ENCODE measurements at regions not wholly inside any gene's neighbourhood (a gene's known extent, or its start where the extent isn't known, plus 50 kb on each side); places are given as distances from the start of the nearest gene placed in this dataset.

GRCh38 chr20:4415281-4415680, 166.2 kb upstream of the ADRA1D start:
- no peak overlapping the region for H3K27ac ChIP-seq (ENCODE audit: low read depth, low read length)
- no peaks in the 10 kb centered on the region for H3K9me3 ChIP-seq (ENCODE audit: low read length)
- no peak overlapping the region for H3K4me3 ChIP-seq (ENCODE audit: low read depth in 1 of 2, low read length in 2 of 2)
- no peak overlapping the region for H3K9ac ChIP-seq (ENCODE audit: low read length)
- H3K27me3 ChIP-seq (ENCODE audit: control insufficient read depth in 1 of 2, insufficient read depth in 2 of 2, low read length in 2 of 2) = no peaks in the 10 kb centered on the region
- no peaks in the 10 kb centered on the region for H3K4me1 ChIP-seq (ENCODE audit: insufficient read depth, low read length)
- no peaks in the 10 kb centered on the region for H3K36me3 ChIP-seq (ENCODE audit: insufficient read depth, low read length)

GRCh38 chr20:4413314-4414049, 164.4 kb upstream of the ADRA1D start:
- Histone ChIP-seq H3K27me3 (ENCODE audit: control insufficient read depth in 1 of 2, insufficient read depth in 2 of 2, low read length in 2 of 2) (no peaks in the 10 kb centered on the region), H3K36me3 (ENCODE audit: insufficient read depth, low read length) (no peaks in the 10 kb centered on the region), H3K4me1 (ENCODE audit: insufficient read depth, low read length) (no peaks in the 10 kb centered on the region), H3K9ac (ENCODE audit: low read length) (no peak overlapping the region), H3K27ac (ENCODE audit: low read depth, low read length) (no peak overlapping the region), H3K4me3 (ENCODE audit: low read depth in 1 of 2, low read length in 2 of 2) (no peak overlapping the region), H3K9me3 (ENCODE audit: low read length) (no peaks in the 10 kb centered on the region)

GRCh38 chr20:4412216-4412615, 163.1 kb upstream of the ADRA1D start:
- Histone ChIP-seq H3K9me3 (ENCODE audit: low read length) (no peaks in the 10 kb centered on the region), H3K27ac (ENCODE audit: low read depth, low read length) (no peak overlapping the region), H3K36me3 (ENCODE audit: insufficient read depth, low read length) (no peaks in the 10 kb centered on the region), H3K27me3 (ENCODE audit: control insufficient read depth in 1 of 2, insufficient read depth in 2 of 2, low read length in 2 of 2) (no peaks in the 10 kb centered on the region), H3K4me3 (ENCODE audit: low read depth in 1 of 2, low read length in 2 of 2) (no peak overlapping the region), H3K4me1 (ENCODE audit: insufficient read depth, low read length) (no peaks in the 10 kb centered on the region), H3K9ac (ENCODE audit: low read length) (no peak overlapping the region)

GRCh38 chr20:4411744-4412143, 162.7 kb upstream of the ADRA1D start:
- Histone ChIP-seq H3K4me3 (ENCODE audit: low read depth in 1 of 2, low read length in 2 of 2) (no peak overlapping the region), H3K27ac (ENCODE audit: low read depth, low read length) (no peak overlapping the region), H3K4me1 (ENCODE audit: insufficient read depth, low read length) (no peaks in the 10 kb centered on the region), H3K27me3 (ENCODE audit: control insufficient read depth in 1 of 2, insufficient read depth in 2 of 2, low read length in 2 of 2) (no peaks in the 10 kb centered on the region), H3K36me3 (ENCODE audit: insufficient read depth, low read length) (no peaks in the 10 kb centered on the region), H3K9me3 (ENCODE audit: low read length) (no peaks in the 10 kb centered on the region), H3K9ac (ENCODE audit: low read length) (no peak overlapping the region)

- Histone ChIP-seq H3K27me3 (ENCODE audit: control insufficient read depth in 1 of 2, insufficient read depth in 2 of 2, low read length in 2 of 2) (no peaks in the 10 kb centered on the region), H3K27ac (ENCODE audit: low read depth, low read length) (no peak overlapping the region), H3K4me1 (ENCODE audit: insufficient read depth, low read length) (no peaks in the 10 kb centered on the region), H3K4me3 (ENCODE audit: low read depth in 1 of 2, low read length in 2 of 2) (no peak overlapping the region), H3K9me3 (ENCODE audit: low read length) (no peaks in the 10 kb centered on the region), H3K36me3 (ENCODE audit: insufficient read depth, low read length) (no peaks in the 10 kb centered on the region), H3K9ac (ENCODE audit: low read length) (no peak overlapping the region)
Measured at GRCh38 chr20:4406627-4407026, 157.5 kb upstream of the ADRA1D start.

GRCh38 chr20:4401601-4402000, 152.5 kb upstream of the ADRA1D start:
- no peaks in the 10 kb centered on the region for H3K27me3 ChIP-seq (ENCODE audit: control insufficient read depth in 1 of 2, insufficient read depth in 2 of 2, low read length in 2 of 2)
- no peak overlapping the region for H3K4me3 ChIP-seq (ENCODE audit: low read depth in 1 of 2, low read length in 2 of 2)
- no peaks in the 10 kb centered on the region for H3K4me1 ChIP-seq (ENCODE audit: insufficient read depth, low read length)
- H3K36me3 ChIP-seq (ENCODE audit: insufficient read depth, low read length) = no peaks in the 10 kb centered on the region
- no peaks in the 10 kb centered on the region for H3K9me3 ChIP-seq (ENCODE audit: low read length)
- no peak overlapping the region for H3K9ac ChIP-seq (ENCODE audit: low read length)
- H3K27ac ChIP-seq (ENCODE audit: low read depth, low read length) = no peak overlapping the region

GRCh38 chr20:4384961-4385360, 135.9 kb upstream of the ADRA1D start:
- H3K36me3 ChIP-seq (ENCODE audit: insufficient read depth, low read length) = no peaks in the 10 kb centered on the region
- H3K4me3 ChIP-seq (ENCODE audit: low read depth in 1 of 2, low read length in 2 of 2) = no peak overlapping the region
- no peak overlapping the region for H3K9ac ChIP-seq (ENCODE audit: low read length)
- no peaks in the 10 kb centered on the region for H3K27me3 ChIP-seq (ENCODE audit: control insufficient read depth in 1 of 2, insufficient read depth in 2 of 2, low read length in 2 of 2)
- H3K9me3 ChIP-seq (ENCODE audit: low read length) = no peaks in the 10 kb centered on the region
- no peak overlapping the region for H3K27ac ChIP-seq (ENCODE audit: low read depth, low read length)
- H3K4me1 ChIP-seq (ENCODE audit: insufficient read depth, low read length) = no peaks in the 10 kb centered on the region

GRCh38 chr20:4383961-4384360, 134.9 kb upstream of the ADRA1D start:
- Histone ChIP-seq H3K27me3 (ENCODE audit: control insufficient read depth in 1 of 2, insufficient read depth in 2 of 2, low read length in 2 of 2) (no peaks in the 10 kb centered on the region), H3K27ac (ENCODE audit: low read depth, low read length) (no peak overlapping the region), H3K4me3 (ENCODE audit: low read depth in 1 of 2, low read length in 2 of 2) (no peak overlapping the region), H3K4me1 (ENCODE audit: insufficient read depth, low read length) (no peaks in the 10 kb centered on the region), H3K9ac (ENCODE audit: low read length) (no peak overlapping the region), H3K9me3 (ENCODE audit: low read length) (no peaks in the 10 kb centered on the region), H3K36me3 (ENCODE audit: insufficient read depth, low read length) (no peaks in the 10 kb centered on the region)

- Histone ChIP-seq H3K36me3 (ENCODE audit: insufficient read depth, low read length) (no peaks in the 10 kb centered on the region), H3K9me3 (ENCODE audit: low read length) (no peaks in the 10 kb centered on the region), H3K27ac (ENCODE audit: low read depth, low read length) (no peak overlapping the region), H3K27me3 (ENCODE audit: control insufficient read depth in 1 of 2, insufficient read depth in 2 of 2, low read length in 2 of 2) (no peaks in the 10 kb centered on the region), H3K4me1 (ENCODE audit: insufficient read depth, low read length) (no peaks in the 10 kb centered on the region), H3K9ac (ENCODE audit: low read length) (no peak overlapping the region), H3K4me3 (ENCODE audit: low read depth in 1 of 2, low read length in 2 of 2) (no peak overlapping the region)
Measured at GRCh38 chr20:4375881-4376280, 126.8 kb upstream of the ADRA1D start.

GRCh38 chr20:4373454-4373853, 124.4 kb upstream of the ADRA1D start:
- H3K4me1 ChIP-seq (ENCODE audit: insufficient read depth, low read length) = no peaks in the 10 kb centered on the region
- no peak overlapping the region for H3K27ac ChIP-seq (ENCODE audit: low read depth, low read length)
- no peak overlapping the region for H3K4me3 ChIP-seq (ENCODE audit: low read depth in 1 of 2, low read length in 2 of 2)
- H3K9ac ChIP-seq (ENCODE audit: low read length) = no peak overlapping the region
- no peaks in the 10 kb centered on the region for H3K36me3 ChIP-seq (ENCODE audit: insufficient read depth, low read length)
- no peaks in the 10 kb centered on the region for H3K27me3 ChIP-seq (ENCODE audit: control insufficient read depth in 1 of 2, insufficient read depth in 2 of 2, low read length in 2 of 2)
- no peaks in the 10 kb centered on the region for H3K9me3 ChIP-seq (ENCODE audit: low read length)

- H3K27me3 ChIP-seq (ENCODE audit: control insufficient read depth in 1 of 2, insufficient read depth in 2 of 2, low read length in 2 of 2) = no peaks in the 10 kb centered on the region
- H3K27ac ChIP-seq (ENCODE audit: low read depth, low read length) = no peak overlapping the region
- H3K9me3 ChIP-seq (ENCODE audit: low read length) = no peaks in the 10 kb centered on the region
- no peaks in the 10 kb centered on the region for H3K36me3 ChIP-seq (ENCODE audit: insufficient read depth, low read length)
- H3K4me3 ChIP-seq (ENCODE audit: low read depth in 1 of 2, low read length in 2 of 2) = no peak overlapping the region
- no peak overlapping the region for H3K9ac ChIP-seq (ENCODE audit: low read length)
- no peaks in the 10 kb centered on the region for H3K4me1 ChIP-seq (ENCODE audit: insufficient read depth, low read length)
Measured at GRCh38 chr20:4371623-4372251, 122.7 kb upstream of the ADRA1D start.

GRCh38 chr20:4370851-4371250, 121.8 kb upstream of the ADRA1D start:
- no peaks in the 10 kb centered on the region for H3K27me3 ChIP-seq (ENCODE audit: control insufficient read depth in 1 of 2, insufficient read depth in 2 of 2, low read length in 2 of 2)
- no peaks in the 10 kb centered on the region for H3K36me3 ChIP-seq (ENCODE audit: insufficient read depth, low read length)
- H3K27ac ChIP-seq (ENCODE audit: low read depth, low read length) = no peak overlapping the region
- H3K4me1 ChIP-seq (ENCODE audit: insufficient read depth, low read length) = no peaks in the 10 kb centered on the region
- no peak overlapping the region for H3K4me3 ChIP-seq (ENCODE audit: low read depth in 1 of 2, low read length in 2 of 2)
- no peak overlapping the region for H3K9ac ChIP-seq (ENCODE audit: low read length)
- no peaks in the 10 kb centered on the region for H3K9me3 ChIP-seq (ENCODE audit: low read length)
